GM23248 (cell line): ENCODE measurements at regions not wholly inside any gene's neighbourhood (a gene's known extent, or its start where the extent isn't known, plus 50 kb on each side); places are given as distances from the start of the nearest gene placed in this dataset.

Source experiments
- EZH2 ChIP-seq: fragments of 200-600 bp; sonication (generic); IDR thresholded peaks from 2 replicates; pipeline ENCODE4 v1.6.1; 2018; ENCODE audit warnings: antibody characterized with exemption, mild to moderate bottlenecking; ENCODE audit not compliant: insufficient read depth, poor library complexity, severe bottlenecking
- EZH2phosphoT487 ChIP-seq: fragments of 200-600 bp; sonication (generic); IDR thresholded peaks from 2 replicates; pipeline ENCODE4 v1.6.1; 2018; ENCODE audit warnings: antibody characterized with exemption, moderate library complexity, mild to moderate bottlenecking, low read depth; ENCODE audit not compliant: insufficient read depth

DNA sequence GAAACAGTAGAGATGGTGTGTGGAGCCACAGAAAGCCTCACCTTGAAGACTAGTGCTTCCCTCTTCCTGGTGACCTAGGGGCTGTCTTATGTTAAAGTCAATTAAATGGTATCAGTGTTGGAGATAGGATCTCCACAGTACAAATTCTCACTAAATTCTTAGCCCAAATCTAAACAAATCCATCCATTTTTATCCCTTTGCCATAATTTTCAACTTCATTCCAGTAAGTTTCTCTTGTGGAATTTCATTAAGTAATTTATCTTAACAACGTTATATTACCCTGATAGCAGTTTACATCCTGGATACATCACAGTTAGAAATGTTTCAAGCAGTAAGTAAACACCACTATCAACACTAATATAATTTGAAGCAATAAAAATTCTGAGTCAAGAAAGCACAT is 989.4 kb upstream of the NXPH2 start:
- TF ChIP-seq EZH2: no peak
- no peak for TF ChIP-seq EZH2phosphoT487
